Kidney capillary endothelial cell (primary cell): ENCODE measurements at regions not wholly inside any gene's neighbourhood (a gene's known extent, or its start where the extent isn't known, plus 50 kb on each side); places are given as distances from the start of the nearest gene placed in this dataset.

Experiments
- DNase-seq: peaks from one replicate; pipeline ENCODE4 v3.0.0-alpha.2; 2018; ENCODE audit warnings: low spot score

- no peak for DNase-seq
Observed at GRCh38 chr22:49640366-49641095, 187.1 kb downstream of the BRD1 start.

- DNase-seq = no peak
Observed at GRCh38 chr22:49639956-49640355, 187.7 kb downstream of the BRD1 start.

DNA sequence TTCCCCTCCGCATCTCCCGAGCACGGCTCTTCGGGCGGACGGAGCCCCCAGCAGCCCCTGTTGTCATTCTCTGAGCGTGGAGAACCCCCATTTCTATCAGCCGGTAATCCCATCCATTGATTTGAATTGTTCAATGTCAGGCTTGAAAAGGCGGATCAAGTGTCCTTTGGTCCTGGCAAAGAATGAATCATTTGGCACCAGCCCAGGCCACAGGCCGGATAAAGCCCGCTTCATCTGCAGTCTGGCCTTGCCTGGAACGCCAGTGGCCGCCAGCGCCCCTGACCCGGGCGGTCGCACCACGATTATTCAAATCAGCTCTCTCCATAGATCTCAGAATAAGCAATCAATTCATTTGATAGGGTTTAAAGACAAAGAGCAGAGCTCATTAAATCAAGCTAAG lies 188.9 kb downstream of the BRD1 start:
- DNase-seq = peak; percentile 40

- DNase-seq = no peak
Observed at GRCh38 chr22:49638001-49638400, 189.7 kb downstream of the BRD1 start.

- DNase-seq = no peak
Observed at GRCh38 chr22:49637255-49637760, 190.4 kb downstream of the BRD1 start.

- DNase-seq = no peak
Observed at GRCh38 chr22:49636649-49637048, 191.0 kb downstream of the BRD1 start.

- DNase-seq = no peak
Observed at GRCh38 chr22:49636214-49636613, 191.5 kb downstream of the BRD1 start.

DNA sequence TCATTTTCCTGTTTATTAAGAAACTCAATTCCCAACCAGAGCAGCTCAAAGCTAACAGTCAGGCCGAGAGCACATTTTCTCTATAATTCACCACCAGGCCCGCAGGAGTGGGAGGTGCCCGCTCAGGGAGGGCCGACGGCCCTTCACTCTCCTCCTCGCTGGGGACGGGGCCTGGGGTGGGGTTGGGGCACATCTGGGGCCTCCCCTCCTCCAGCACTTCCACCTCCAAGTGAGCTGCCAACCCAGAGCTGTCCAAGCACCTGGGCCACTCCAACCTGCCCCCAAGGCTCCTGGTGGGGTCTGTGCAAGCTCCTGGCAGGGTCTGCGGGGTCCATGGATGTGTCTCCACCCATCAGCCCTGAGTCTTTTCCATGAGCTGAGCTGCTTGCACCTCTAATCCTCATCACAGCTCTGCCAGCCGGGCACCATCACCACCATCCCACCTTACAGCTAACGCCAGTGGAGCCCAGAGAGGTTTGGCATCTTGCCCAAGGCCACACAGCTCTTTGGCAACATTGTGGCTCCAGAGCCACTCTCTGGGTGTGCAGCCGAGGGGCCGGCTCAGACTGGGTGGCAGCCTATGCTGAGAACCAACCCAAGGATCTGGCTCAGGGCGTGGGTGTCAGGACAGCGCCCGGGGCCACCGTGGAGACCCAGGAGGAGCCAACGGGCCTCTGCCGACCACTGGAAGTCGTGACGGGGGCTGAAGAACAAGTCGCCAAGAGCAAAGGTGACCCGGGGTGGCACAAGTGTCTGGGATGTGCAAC lies 193.5 kb downstream of the BRD1 start:
- no peak for DNase-seq

DNA sequence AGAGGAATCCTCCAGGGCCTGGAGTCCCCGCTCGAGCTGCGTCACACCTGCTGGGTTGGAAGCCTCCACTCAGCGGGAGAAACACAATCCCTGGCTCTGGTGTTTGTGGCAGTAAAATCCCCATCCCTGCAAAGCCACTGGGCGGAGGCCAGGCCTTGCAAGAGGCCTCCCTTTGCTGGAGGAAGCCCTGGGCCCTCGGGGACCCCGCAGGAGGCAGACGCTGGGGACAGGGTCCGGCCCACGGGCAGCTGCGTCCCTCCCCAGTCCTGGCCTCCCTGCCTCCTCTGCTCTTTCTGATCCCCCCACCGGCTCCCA lies 194.7 kb downstream of the BRD1 start:
- DNase-seq = no peak

DNA sequence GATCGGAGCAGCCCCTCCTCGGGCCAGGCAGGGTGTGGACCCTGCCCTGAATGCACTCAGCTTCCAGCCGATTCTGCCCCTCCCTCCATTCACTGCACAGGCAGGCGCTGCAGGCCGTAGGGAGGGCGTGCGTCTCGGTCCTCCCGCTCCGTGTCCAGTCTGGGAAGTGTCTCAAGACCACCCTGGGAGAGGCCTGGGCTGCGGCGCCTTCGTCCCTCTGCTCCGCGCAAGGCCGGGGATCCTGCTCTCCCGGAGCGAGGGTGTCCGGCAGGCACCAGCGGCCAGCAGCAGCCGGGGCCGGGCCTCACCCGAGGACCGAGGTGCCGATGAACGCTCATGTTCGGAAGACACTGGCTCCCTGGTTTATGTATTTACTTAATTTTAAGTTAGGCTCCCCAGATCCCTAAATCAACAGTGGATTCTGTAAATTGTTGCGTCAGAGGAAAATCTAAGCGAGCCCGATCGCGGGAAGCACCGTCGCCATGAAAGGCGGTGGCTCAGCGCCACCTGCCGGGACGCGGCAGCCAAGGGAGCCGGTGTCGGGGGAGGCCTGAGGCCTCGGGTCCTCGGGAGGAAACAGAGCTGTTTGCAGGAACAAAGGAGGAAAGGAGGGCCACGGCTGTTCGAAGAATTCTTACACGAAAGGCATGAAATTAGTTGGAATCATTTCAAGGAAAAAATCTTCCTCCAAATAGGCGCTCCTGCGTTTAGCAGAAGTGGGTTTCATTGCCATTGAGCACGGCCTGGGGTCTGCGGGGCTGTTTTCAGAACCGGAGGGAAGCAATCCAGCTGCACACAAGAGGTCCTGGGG lies 195.3 kb downstream of the BRD1 start:
- peak; percentile 53 for DNase-seq

DNA sequence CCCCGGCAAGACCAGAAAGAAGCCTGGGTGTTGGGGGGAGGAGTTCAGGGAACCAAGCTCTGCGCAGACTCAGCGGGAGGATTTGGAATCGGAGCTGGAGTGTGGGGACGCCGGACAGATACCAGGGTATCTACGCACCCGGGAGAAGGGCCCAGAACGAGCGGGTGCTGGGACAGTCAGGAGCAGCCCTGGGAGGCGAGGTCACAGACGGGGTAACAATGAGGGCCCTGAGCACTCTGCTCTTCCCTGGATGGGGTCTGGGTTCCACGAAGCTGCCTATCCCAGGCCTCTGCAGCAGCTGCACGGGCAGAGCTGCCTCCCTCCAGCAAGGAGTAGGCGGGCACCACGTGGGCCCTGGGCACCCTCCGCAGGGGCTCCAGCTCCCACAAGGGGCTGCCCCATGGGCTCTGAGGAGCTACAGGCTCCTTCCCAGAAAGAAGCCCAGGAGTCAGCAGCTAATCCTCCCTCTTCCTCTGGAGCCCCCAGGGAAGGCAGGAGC lies 197.2 kb downstream of the BRD1 start:
- no peak for DNase-seq

GRCh38 chr22:49629586-49630447 lies 197.9 kb downstream of the BRD1 start:
- DNase-seq = no peak

GRCh38 chr22:49629261-49629570 lies 198.5 kb downstream of the BRD1 start:
- DNase-seq = no peak

GRCh38 chr22:49628391-49629260 lies 199.0 kb downstream of the BRD1 start:
- DNase-seq = no peak

GRCh38 chr22:49627217-49628181 lies 200.2 kb downstream of the BRD1 start:
- DNase-seq = no peak

GRCh38 chr22:49626361-49627216 lies 201.1 kb downstream of the BRD1 start:
- DNase-seq = no peak

- DNase-seq = no peak
Observed at GRCh38 chr22:49624421-49625177, 203.1 kb downstream of the BRD1 start.

- no peak for DNase-seq
Observed at GRCh38 chr22:49623715-49624114, 204.0 kb downstream of the BRD1 start.
